ENCODE measurements at regions not wholly inside any gene's neighbourhood (a gene's known extent, or its start where the extent isn't known, plus 50 kb on each side); places are given as distances from the start of the nearest gene placed in this dataset.

DNA sequence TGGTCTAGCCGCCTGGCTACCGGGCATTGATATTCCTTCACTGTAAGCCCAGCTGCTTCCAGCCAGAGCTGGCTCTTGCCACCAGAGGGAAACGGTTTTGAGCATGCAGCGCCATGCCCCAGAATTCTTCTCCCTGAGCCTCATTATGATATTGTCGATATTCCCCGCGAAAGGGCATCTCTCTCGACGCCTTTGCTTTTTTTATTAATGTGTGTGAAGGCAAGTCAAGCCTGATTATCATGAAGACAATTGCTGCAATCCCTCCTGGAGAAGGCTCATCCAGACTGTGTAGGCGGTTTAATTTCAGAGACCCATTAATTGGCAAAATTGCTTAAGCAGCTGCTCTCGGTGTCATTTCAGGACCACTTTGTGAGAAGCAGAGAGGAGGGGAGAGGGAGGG is 321.2 kb upstream of the TLE3 start:
- no peak for DNase-seq

DNA sequence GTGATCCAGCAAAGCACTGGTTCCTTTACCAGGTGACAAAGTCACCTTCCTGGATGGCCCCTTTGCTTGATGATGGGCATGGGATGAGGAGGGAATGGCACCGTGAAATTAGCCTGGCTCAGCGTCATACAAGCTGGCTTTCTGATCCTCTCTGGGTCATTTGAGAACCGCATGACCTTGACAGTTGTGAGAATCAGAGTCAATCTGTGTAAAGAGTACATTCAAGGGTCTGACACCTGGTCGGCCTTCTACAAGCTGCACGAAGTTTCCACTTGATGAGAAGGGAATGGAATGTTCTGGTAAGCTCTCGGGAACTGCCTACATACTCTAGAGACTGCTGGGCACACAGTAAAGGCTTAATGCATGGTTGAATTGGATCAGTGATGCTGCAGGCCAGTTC is 319.8 kb upstream of the TLE3 start:
- DNase-seq: no peak

DNA sequence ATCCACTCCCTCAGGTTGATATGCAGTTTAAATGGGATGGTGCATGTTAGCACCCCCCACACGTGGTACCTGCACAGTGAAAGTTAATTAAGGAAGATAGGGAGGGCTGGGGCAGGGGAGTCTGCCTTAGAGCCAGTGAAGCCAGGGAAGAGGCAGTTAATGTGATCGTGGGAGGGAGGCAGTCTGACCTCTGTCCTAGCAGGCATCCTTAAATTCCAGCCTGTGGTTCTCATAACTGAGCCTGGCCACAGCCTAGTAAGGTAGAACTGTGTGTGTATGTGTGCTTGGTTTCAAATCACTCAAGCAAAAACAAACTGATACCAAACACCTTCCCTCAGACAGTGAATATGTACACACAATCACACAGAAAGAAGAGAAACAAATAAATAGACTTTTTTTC is 319.1 kb upstream of the TLE3 start:
- DNase-seq: no peak

DNA sequence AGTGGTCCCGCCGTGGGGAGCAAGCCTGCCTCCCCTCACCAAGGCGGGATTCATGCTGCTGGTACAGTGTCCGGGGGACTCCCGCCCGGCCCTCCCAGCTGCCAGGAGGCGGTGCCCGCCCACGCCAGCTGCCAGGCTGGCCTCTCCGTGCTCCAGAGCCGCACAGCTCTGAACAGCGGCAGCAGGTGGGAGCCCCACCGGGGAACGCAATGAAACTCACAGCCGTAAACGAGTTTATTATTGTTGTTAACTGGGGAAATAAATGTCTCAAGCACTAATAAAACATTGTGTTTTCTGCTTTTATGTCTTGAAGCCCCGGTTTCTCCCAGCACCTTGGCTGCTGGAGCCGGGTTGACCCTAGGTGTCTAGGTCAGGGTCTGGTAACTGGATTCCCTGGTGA is 317.7 kb upstream of the TLE3 start:
- no peak for DNase-seq

DNA sequence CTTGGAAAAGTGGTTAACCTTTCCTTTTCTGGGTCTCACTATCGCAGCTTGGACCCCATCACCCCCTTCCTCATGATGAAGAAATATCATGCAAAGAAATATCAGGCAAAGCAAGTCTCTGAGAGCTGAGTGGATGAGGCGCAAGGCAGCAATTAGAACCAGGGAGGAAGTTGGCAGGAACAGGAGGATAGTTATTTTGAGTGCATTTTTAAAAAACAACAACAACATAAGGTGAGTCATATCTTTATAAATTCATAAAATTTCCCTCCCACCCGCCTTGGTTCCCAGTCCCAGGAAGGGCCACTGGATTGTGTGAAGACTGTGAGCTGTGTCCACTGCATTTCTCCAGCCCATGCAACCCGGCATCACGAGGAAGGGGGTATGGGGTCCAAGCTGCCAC is 316.9 kb upstream of the TLE3 start:
- DNase-seq: no peak

DNA sequence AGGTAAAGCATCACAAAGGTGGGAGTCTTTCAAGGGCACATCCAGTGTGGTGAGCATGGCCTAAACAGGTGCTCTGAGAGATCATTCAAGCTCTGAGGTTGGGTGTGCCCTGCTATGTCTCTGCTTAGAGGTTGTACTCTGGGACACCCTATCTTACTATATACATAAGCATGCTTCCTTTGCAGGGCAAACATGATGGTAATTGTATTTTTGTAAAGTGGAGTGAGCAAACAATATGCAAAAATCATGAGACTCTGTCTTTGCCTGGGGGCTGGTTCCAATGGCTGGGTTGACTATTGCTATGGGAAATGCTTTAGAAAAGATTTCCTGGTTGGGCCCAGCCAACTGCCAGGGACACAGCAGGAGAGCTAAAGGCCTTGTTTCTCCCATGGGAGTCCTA is 315.1 kb upstream of the TLE3 start:
- DNase-seq: no peak

DNA sequence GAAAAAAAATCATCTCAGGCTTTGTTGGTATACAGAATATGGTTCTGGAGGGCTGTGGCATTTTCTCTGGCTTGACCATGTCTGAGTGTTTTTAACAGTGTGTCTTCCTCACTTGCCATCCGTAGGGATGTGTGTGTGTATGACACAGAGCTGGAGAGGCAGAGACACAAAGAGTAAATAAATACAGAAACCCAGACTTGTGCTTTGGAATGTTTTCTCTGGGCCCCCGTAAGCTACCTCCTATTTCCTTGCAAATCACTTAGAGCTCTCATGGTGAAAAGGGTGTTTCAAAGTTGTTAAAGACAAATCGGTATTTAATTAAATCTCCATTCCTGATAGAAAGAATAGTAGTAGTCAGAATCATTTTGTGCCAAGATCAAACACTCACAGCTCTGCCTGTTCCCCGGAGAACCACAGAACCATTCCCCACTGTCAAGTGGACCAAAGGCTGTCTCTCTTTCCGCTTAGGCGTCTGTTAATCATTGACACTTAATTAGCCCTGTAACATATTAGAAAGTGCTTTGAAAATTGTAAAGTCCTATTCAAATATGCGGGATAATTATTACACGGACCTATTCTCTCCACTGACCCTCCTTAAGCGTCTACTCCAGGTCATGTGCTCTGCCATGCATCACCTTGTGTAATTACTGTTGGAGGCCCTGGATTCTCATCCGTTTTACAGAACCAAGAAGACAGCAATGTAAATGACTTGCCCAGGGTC is 313.6 kb upstream of the TLE3 start:
- no peak for DNase-seq

DNA sequence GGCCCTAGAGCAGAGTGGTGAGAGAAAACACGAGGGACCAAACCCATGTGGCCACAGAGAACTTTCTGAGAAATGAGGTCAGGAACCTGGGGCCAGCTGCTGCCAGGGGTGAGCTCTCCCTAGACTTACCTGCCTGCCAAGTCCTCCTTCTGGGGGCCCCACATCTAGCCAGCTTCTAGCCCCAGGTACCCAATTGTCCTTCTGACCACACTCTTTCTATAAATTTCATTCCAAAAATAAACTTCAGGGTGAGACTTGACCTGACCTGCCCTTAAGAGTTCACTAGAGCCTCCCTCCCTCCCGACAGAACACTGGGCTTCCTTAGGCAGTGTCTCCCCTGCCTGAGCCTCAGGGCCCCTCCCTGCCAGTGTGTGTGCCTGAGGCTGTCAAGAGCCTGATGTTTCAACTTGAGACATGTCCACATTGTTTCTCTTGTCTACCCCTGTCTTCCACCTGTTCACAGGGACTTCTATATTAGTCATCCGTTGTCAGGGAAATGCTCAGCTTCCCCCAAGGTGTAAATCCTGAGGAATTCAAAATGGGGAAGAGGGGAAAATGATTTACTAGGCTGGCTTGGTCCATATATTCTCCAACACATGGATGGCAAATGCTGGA is 312.8 kb upstream of the TLE3 start:
- no peak for DNase-seq

DNA sequence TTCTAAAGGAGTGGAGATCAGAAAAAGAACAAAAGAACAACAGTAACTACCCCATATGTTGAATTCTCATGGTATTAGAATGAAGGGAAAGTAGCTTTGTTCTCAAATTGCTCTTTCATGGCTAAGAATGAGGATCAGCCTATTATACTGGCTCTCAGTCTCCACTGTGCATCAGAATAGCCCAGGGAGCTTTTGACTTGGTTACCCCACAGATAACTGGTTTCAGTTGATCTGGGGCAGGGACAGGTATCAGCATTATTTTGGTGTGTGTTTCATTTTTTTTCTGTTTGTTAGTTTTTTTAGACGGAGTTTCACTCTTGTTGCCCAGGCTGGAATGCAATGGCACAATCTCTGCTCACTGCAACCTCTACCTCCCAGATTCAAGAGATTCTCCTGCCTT is 311.7 kb upstream of the TLE3 start:
- DNase-seq: no peak

DNA sequence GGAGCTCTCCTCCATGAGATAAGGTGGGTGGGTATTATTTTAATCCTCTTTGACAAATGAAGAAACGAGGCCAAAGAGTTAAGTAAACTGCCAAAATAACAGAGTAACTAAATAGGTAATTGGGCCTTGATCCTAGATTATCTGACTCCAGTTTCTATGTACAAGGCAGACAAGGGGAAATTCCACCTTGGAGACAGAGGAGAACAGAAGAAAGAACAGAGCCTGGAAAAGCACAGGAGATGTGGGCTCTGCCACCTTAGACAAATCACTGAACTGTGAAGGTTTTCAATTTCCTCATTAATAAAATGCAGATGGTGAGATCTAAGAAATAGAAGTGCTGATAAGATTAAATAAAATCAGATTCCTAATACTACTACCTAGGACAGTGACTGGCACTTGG is 310.2 kb upstream of the TLE3 start:
- no peak for DNase-seq

DNA sequence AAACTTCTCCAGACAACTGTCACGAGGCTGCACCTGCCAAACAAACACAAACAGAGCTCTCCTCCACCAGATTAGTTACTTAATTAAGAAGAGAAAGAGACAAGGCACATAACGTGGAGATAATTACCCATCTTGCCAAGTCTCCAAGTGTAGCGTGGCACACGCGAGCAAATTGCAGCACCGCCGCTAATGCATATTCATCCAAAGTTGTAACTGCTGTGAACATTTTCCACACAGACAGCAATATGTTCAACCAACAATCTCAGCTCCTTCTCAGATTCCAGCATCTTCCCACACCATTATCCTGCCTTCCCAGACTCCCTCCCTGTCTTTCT is 309.6 kb upstream of the TLE3 start:
- no peak for DNase-seq

DNA sequence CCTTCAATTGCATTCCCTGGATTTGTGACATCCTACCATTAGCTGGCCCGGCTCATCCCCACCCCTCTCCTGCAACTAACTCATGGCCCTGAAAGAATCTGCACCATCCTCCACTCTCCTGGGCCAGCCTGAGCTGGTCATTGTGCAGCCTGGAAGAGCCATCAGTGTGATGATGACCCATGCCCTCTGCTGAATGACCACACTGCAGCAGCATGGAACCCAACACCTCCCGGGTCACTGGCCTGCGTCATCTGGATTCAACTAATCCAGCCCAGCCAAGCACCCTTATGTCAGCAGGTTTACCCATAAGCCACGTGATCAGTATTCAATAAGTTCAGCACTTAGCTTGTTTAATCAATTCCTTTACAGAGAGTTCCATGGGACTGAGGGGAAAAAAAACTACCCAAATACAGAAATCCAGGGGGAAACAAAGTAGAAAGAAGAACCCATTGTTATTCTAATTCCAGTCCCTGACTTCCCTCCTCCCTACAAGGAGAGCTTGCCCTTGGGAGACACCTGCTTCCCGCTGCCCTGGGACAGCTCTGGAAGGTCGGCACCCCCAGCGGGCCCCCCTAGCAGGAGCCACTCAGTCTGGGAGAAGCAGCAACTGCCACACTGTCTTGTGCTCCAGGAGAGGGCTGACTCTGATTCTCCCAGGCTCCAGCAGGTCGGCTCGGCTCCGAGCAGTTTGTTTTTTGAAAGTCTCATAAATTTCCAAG is 309.1 kb upstream of the TLE3 start:
- DNase-seq: no peak

DNA sequence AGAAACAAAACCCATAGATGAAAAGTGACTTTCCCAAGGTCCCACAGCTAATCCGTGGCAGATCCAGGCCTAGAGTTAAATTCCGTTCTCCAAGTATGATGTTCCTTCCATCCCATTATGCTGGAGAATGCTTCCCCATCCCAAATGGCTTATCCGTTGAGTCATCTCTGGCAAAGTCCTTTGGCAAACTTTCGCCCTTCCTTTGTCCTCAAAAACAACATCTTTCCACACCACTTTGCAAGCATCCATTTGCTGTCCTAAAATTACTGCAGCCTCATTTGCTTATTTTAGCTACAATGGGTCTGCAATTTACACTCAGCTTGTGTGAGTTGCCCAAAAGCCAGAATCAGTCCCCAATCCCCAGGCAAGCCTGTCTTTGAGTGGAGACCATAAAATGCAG is 304.0 kb upstream of the TLE3 start:
- no peak for DNase-seq

DNA sequence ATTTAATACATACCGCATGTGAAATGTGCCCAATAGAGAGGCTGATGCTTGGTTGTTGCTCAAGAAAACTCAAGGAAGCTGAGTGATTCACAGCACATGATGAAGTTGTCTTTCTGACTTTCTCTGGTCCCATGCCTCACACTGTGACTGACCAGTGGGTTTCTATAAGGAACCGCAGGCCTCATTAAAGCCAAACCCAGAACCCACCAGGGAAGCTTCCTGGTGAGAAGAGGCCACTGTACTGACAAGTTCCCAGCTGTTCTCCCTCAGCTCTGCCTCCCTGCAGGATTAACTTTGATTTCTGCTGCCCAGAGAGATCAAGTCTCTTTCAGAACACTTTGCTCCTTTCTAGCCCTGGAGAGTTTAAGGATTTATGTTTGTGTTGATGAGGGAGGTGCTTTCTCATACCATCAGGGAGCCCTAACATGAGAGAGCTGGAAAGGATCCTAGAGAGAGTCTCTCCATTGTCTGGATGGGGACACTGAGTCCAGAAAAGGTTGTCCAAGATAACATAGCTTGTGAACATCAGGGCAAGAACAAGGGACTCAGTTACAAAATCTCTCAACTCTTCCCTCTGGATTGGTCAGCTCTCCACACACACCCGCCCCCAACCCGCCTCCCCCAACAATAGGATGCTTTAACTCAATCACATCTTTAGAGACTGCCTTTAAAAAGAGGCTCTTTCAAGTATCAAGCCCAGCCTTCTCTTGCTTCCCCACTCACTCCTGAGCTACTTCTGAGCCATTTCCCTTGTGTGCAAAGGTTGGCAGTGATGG is 303.2 kb upstream of the TLE3 start:
- DNase-seq: no peak

DNA sequence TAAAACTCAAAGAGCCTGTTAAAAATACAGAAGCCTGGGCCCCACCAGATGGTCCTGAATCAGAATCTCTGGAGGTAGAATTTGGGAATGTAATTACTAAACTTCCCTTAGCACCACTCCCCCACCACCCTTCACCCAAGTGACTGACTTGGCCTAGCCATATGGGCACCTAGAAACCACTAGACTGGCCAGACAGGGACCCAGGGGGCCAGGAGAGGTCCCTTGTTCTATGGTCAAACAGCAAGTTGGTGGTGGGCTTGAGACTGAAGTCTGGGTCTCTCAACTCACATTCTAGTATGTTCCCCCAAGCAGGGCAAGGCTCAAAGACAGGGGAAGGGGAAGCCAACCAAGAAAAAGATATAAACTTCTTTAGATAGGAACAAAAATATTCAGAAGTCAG is 301.5 kb upstream of the TLE3 start:
- DNase-seq: no peak

DNA sequence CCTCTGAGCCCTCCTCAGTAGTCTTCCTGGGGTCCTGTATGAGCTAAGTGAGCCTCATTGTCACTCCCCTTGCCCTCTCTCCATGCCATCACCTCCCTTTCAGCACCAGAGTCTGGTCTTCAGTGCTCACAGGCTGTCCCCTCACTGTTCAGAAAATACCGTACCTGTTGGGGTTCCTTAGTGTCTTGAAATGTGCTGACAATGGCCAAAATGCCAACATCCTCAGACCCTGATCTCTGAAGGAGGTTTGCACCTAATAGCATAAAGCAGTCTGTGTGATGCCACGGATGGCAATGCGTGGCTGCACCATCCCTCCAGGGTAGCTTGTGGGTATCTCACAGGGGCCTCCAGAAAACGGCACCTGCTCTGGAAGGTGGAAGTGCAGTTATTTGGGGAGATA is 301.0 kb upstream of the TLE3 start:
- no peak for DNase-seq

DNA sequence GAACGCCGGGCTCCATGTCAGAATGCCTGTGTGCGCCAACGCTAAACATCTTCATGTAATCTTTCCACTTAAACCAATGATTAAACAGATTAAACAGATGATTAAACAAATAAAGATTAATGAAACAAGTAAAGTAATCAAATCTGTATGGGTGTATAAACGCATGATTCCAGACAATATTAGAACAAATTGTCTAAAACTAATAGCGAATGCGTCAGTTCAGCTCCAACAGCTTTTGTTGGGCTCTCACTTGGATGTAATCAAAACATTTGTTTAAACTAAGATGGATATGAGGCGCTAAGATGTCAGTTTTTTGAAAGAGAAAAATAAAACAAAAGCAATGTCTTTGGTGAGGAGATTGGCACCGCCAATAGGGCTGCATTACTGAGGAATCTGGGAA is 299.1 kb upstream of the TLE3 start:
- no peak for DNase-seq

DNA sequence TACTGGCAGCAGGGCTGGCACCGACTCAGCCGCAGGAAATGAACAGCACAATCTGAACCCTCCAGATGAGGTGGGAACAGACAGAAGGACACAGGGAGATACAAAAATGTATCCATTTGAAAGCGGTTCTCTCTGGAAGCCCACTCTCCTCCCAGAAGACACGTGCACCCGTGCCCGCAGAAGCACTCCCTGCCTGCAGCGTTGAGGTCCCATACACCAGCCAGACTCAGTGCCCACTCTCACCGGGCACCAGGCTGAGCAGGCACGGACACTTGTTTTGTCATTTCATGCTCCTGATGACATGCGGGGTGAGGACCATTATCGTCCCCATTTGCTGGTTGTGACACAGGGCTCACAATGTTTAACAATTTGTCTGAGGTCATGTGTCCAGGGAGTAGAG is 297.4 kb upstream of the TLE3 start:
- DNase-seq: no peak

DNA sequence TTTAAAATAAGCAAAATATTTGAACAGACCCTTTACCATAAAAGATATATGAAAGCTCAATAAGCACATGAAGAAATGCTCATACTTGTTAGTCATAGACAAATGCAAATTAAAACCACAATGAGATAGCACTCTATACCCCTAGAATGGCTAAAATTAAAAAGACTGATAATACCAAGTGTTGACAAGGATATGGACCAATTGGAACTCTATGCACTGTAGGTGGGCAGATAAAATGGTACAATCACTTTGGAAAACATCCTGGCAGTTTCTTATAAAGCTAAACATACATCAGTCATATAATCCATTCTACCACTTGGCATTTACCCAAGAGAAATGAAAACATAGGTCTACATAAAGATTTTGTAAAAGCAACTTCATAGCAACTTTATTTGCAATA is 293.0 kb upstream of the TLE3 start:
- DNase-seq: no peak

DNA sequence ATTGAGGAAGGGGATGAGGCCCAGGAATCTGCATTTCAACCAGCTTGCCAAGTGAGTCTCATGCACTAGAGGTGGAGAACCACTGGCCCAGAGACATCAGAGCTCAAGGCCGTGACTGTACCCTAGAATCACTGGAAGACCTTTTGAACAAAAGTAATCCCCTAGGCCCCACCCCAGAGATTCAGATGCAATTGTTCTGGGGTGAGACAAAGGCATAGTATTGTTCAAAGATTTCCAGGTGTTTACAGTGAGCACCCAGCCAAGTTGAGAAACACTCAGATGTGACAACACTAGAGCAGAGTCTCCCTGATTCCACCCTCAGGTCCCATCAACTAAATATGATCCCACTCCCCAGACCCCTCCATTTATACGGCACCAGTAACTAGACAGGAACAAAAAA is 290.3 kb upstream of the TLE3 start:
- no peak for DNase-seq

DNA sequence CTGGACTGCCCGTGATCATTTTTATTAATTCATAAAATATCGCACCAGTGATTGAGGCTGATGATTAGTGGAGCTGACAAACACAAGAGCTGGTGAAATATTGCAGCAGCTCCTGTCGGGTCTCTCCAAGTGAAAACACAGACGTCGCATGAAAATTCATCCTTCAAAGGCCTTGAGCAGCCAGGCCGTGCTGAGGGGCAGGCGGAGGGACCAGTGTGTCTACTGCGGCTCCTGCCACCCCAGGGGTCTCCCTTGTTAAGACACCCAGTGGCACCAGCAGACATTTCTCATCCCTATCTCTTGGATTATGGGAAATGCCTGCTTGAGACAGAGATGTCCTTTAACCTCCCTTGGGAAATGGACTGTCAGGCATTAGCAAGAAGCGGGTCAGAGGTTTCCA is 289.4 kb upstream of the TLE3 start:
- no peak for DNase-seq

DNA sequence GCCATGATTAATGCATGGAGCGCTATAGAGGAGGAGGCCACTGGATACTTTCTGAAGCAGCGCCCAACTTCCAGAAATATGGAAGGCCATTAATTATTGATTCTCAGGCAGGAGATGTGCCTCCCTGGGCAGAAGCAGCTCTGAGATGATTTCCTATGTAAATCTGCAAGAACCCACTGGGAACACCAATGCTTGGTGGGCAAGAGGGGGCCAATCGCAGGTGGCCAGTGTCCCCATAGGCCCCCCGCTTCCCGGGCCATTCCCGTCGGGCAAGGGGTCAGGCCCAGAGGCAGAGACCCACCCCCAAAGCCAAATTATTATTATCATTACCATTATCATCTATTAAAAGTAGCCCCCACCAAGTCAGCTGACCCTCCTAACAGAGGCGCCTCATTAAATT is 288.0 kb upstream of the TLE3 start:
- DNase-seq: no peak

DNA sequence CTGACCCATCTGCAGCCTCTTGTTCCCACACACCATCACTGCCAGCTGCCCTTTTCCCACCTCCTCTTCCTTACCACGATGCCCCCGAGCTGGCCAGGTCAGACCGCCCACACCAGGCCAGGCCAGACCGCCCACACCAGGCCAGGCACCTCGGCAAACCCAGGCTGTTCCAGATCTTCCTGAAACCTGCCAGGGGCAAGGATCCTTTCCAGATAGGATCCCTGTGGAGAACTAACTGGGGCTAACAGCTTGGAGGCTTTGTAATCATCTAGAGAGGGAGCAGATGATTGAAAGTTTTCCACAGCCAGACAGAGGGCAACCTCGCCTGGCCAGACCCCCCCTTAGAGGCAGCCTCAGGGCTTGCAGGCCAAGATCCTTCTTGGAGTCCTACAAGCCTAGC is 287.3 kb upstream of the TLE3 start:
- no peak for DNase-seq

DNA sequence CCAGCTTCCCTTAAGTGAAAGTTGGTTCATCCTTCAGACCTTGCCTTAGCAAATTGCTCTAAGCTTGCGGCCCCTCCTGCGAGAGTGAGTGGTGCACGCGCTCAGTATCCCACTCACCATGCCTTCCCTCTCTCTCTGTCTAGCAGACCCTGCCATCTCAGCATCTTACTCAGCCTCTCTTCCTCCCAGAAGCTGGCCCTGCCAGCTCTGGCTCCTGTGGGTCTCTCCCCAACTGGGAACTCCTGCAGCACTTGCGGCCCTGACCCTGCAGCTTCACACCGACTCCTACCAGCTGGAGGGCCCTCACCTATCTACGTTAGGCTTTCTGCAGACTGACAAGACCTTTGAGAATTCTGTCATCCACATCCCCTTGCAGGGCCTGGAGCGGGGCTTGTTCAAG is 286.1 kb upstream of the TLE3 start:
- DNase-seq: no peak

All from activated CD4-positive, alpha-beta T cell treated with anti-CD3 and anti-CD28 coated beads for 4 hours (primary cell).